NCI-H1092 (cell line): ENCODE measurements at regions not wholly inside any gene's neighbourhood (a gene's known extent, or its start where the extent isn't known, plus 50 kb on each side); places are given as distances from the start of the nearest gene placed in this dataset.

Source experiments
- DNase-seq: peaks from one replicate; lab custom pipeline; 2025; lab: John Stamatoyannopoulos, UW

DNA sequence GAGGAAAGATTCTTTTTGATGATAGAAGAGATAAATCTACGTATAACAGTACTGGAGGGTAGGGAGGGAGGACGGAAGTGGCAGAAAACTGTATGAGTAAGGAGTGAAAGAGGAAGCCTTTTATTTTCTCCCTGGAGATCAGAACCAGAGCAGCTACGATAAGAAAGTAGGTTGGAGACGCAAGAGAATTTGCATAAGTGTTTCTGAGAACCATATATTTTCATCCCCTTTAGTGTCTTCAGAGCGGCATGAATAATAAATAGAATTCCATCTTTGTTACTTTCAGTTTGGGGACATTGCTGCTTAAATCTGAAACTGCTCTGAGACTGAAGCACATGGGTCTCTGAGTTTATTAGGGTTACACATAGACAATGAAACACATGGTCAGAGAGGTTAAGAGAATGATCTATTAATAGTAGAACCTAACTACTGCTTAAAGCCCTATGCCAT lies 230.2 kb upstream of the TNP1 start:
- DNase-seq: no peak

DNA sequence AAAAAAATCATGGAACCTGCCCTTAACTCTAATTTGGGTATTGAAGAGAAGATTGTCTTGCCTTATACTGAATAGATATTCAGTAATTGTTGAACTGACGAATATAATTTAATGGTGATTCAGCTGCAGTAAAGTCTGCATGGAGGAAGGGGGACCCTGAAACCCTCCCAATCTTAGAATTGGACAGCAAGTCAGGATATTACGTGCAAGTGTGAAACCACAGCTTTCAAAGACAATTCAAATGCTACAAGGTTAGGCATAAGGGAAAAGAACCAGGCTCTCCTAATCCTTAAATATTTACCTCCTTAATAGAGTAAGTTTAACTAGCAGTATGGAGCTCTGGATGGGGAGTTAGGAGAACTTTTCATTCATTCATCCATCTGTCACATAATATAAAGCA lies 226.9 kb upstream of the TNP1 start:
- DNase-seq: no peak

DNA sequence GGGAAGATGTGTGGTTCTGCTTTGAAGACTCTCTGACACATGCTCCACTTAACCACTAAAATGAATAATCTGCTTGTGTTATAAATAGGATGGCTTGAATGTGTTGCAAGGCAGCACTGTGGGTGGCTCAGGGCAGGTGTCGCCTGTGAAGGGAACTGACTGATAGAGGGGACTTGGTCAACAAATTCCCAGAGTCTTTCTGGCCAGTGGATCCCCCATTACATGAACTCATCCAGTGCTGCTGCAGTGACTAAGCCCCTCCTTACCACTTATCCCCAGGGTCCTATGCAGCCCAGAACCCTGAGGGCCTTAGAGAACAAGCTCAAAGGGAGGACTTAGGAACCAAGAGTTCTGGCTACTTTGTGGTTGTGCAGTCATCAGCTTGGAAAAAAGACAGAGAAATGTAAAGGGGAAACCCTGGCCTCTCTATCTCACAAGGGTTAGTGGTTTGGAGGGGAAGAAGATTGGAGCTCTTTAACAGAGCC lies 226.2 kb upstream of the TNP1 start:
- no peak for DNase-seq

DNA sequence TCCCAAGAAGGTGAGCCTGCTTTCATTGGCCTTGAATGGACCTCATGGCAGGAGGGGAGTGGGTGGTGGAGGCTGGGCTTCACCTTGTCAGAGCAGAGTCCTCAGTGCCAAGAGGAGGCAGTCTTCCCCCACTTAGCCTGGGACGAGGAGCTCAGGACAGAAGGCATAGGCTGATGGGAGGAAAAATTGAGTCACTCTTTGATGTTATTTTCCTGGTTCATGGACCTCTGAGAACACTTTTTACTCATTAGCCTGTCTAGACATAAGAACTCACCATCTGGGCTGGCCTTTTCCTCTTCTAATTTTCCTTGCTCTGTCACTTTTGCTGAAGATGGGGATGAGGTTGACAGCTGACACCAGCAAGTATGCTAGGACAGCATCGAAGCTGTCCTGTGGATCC lies 225.7 kb upstream of the TNP1 start:
- no peak for DNase-seq

DNA sequence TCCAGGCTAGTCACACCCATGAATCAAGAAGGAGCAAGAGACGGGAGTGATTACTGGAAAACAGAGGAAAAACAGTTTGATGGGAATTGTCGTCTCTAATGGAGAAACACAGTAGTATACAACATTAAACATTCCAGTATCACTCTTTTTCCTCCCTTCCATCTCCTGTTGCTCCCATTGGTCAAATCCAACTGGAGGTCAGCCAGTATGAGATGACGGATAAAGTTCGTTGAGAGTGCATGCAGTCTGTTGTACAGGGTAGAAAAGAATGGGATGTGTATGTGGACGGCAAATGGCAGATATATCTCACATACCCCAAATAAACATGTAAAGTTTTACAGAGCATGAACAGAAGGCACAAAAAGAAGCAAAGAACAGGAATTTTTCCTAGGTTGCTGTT lies 221.9 kb upstream of the TNP1 start:
- no peak for DNase-seq

DNA sequence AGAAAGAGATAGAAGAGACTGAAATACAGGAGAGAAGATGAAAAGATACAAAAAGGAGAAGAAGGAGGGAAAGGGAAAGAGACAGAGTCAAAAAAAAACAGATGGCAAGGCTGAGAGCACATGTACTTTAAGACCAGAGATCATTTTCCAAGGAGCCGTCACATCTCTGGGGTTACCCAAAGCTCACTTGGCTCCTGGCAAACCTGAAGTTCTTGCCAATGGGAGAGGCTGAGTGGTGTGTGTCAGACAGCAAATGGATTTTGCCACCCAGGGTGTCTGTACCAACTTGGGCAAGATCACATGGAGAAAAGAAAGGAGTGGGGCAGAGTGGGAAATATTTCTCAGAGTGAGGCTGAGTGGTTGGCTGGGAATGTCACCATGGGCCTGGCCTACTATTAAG lies 219.3 kb upstream of the TNP1 start:
- no peak for DNase-seq

DNA sequence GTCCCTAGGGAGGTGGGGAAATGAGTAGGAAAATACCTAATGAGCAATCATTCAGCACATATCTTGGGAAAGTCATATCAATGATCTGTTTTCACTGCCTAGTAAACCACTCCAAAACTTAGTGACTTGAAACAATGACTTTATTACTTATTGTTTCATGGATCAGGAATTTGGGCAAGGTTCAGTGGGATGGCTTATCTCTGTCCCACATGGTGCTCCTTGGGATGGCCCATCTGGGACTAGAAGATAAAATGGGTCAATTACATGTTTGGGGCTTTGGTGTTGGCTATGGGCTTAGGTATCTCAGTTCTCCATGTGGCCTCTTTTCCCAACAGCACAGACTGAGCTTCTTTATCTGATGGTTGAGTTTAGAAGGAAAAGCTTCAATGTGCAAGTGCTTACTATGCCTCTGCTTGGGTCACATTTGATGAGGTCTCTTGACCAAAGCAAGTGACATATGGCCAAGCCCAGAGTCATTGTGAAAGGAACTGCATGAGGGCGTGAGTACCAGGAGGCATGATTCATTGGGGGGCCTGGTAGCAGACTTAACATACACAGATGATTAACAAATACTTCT lies 218.1 kb upstream of the TNP1 start:
- DNase-seq: no peak

DNA sequence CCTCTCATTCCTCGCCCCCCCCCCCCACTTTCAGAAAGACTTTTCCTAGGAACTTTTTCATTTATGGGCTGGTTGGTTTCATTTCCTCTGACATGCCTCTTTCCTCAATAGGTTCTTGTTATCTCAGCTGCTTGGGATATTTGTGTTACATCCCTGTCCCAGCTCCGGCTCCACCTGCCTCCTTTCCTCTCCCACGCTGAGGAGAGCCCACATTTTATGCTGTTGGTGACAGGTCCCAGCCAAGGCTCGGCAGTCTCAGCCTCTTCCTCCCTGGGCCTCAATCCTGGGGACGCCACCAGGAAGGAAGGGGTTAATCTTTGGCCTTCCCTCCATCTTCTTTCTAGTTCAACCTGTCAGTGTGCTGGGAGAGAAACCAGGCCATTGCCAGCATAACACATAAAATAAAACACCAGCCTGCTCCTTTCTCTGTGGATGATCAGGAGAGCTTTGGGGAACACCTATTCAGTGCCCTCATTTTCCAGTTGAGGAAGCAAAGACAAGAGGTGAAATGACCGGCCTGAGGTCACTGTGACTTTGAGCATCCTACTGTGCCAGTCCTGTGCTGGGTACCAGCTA lies 216.9 kb upstream of the TNP1 start:
- no peak for DNase-seq

DNA sequence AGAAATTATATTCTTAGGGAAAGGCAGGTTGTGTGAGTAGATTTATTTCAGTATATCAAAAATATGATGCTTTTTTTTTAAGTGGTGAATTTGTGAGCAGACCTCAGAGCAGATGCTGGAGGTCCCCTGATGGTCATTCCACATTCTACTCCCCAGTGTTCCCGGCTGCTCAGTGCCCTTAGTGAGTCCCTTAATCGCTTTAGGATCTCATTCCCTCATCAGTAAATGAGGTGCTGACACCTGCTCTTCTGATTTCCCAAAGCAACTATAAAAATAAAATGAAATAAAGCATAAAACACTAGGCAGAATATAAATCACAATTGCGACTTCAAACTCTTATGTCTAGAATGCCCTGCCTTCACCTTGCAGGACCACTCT lies 216.2 kb upstream of the TNP1 start:
- DNase-seq: no peak

DNA sequence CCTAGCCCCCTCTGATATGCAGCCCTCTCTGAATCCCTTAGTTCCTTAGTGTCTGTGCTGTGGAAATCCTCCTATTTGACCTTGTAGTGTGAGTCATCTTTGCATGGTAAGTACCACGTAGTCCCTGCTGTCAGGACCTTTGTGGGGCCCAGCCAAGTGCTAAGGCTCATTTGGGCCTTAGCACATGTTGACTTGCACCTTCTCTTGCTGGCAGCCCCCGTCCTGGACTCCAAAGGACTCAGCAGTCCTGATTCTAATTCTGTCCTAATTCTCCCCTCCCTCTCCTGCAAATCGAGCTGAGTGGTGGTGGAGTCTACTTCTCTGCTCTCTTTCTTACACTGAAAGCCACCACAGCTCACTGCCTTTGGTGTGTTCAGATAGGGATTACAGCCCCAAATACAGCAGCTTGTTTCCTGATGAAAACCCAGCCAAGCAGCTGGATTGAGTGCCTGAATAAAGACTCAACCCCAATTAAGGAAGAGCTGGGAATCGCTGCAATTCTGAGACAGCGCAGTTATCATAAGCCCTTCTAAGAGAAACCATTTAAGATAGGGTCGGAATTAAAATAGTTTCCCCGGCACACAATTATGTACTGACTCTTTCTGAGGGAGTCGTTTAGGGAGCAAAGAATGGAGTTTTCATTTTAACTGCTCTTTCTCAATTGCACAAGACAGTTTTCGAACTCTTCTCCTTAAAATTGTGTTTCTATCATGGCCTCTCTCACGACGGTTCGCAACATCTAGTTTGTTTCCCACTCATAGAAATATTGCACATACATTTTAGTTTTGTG lies 215.6 kb upstream of the TNP1 start:
- DNase-seq: no peak

DNA sequence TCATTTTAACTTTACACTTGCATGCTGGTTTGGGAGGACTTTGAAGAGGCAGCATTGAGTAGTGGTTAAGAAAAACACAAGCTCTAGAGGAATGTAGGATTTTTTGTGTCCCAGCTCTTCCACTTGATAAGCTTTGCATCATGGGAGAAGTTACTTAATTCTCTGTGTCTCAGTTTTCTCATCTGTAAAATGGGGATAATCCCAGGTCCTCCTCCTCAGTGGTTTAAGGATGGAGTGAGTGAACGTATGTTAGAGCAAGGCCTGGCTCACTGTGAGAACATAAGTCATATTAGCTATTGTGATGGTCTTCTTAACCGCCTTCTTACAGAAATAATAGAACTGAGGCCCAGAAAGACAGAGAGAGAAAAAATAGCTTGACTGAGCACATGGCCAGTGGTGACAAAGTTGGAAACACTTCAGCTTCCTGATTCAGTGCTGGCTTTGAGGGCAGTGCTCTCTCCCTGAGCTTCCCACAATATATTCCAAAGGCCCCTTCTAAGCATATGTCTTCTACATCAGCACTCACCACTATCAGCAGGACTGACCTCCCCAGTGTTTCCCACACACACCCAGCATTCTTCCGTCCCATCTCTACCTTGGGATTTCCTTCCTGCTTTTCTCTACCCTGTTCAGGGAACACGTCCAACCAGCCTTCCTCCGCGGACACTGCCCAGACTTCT lies 214.9 kb upstream of the TNP1 start:
- no peak for DNase-seq

DNA sequence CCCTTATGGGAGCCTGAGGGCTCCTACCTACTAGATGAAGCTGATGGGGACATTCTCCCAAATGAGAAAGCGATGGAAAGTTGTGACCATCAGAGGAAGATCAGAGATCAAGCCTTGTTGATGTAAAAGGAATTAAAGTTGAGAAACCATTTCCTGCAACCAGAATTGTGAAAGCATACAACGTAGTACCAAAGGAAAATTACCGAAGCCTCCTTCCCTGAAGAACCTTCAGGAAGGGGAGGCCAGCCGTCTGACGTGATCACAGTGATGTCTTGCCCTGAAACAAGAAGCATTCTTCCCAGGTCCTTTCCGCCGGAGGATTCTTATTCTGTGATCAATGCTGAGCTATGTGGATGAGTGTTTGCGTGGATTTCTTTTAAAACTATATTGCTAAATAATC lies 211.6 kb upstream of the TNP1 start:
- DNase-seq: no peak

DNA sequence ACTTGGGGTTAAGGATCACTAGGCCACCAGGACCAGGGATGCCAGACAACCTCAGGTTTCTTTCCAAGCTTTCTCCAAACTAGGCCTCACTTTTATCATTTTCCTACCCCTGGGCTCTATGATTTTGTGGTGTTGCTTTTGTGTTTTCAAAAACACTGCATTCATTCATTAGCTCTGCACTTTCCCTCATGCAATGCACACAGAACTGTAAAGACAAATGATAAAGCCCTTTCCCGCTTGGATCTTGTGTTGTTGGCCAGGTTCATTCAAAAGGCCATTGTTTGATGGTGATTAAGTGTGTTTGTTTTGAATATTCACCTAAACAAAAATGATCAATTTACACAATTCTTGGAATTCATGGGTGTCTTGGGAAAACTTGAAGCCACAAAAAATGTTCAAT lies 210.7 kb upstream of the TNP1 start:
- DNase-seq: no peak

DNA sequence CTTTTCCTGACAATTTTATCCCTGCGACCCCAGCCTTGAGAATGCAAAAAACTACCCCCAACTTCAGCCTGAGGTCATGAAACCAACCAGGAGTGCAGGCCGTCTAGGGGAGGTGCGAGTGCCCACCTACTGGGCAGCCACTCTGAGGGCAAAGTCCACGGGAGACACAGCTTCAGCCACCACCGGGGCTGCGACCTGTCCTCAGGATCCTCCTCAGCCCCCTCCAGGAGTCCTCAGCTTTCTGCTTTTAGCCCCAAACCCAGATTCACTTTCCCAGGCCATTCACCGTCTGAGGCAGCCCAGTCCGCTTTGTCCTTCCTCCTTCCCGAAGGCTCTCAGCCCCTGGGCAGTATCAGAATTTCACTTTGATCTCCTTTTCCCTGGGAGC lies 210.2 kb upstream of the TNP1 start:
- no peak for DNase-seq

DNA sequence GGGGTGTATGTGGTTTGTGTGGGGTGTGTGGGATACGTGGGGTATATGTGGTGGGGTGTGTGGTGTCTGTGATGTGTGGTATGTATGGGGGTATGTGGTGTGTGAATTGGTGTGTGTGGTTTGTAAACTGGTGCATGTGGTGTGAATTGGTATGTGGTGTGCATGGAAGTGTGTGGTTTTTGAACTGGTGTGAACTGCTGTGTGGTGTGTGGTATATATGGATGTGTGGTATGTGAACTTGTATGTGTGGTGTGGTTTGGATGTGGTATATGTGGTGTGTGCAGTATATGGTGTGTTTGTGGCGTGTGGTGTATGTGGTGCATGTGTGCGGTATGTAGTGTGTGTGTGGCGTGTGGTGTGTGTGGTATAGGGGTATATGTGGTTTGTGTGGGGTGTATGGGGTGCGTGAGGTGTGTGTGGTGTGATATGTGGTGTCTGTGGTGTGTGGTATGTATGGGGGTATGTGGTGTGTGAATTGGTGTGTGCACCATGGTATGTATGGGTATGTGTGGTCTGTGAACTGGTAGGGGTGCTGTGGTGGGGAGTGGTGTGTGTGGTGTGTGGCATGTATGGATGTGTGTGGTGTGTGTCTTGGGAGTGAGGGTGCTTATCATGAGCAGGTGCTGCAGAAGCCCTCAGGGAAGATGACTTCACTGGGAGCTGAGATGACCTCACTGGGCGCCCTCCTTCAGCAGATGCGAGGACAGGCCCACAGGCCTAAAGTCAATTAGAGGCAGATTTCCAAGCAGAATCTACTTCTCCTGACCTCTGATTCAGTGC lies 209.6 kb upstream of the TNP1 start:
- DNase-seq: no peak

DNA sequence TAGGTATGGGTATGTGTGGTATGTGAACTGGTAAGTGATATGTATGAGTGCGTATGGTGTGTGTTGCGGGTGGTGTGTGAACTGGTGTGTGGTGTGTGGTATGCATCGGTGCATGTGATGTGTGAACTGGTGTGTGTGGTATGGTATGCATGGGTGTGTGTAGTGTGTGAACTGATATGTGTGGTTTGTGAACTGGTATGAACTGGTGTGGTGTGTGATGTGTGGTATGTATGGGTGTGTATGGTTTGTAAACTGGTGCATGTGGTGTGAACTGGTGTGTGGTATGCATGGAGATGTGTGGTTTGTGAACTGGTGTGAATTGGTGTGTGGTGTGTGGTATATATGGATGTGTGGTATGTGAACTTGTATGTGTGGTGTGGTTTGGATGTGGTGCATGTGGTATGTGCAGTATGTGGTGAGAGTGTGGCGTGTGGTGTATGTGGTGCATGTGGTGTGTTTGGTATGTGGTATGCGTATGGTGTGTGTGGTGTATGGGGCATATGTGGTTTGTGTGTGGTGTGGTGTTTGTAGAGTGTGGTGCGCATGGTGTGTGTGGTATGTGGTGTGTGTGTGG lies 208.9 kb upstream of the TNP1 start:
- DNase-seq: no peak

DNA sequence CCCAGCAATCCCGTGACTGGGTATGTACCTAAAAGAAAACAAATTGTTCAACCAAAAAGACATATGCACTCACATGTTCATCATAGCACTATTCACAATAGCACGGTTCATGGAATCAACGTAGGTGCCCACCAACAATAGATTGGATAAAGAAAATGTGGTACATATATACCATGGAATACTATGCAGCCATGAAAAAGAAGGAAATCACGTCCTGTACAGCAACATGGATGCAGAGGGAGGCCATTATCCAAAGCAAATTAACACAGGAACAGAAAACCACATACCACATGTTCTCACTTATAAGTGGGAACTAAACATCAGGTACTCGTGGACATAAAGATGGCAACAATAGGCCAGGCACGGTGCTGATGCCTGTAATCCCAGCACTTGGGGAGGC lies 207.9 kb upstream of the TNP1 start:
- no peak for DNase-seq

DNA sequence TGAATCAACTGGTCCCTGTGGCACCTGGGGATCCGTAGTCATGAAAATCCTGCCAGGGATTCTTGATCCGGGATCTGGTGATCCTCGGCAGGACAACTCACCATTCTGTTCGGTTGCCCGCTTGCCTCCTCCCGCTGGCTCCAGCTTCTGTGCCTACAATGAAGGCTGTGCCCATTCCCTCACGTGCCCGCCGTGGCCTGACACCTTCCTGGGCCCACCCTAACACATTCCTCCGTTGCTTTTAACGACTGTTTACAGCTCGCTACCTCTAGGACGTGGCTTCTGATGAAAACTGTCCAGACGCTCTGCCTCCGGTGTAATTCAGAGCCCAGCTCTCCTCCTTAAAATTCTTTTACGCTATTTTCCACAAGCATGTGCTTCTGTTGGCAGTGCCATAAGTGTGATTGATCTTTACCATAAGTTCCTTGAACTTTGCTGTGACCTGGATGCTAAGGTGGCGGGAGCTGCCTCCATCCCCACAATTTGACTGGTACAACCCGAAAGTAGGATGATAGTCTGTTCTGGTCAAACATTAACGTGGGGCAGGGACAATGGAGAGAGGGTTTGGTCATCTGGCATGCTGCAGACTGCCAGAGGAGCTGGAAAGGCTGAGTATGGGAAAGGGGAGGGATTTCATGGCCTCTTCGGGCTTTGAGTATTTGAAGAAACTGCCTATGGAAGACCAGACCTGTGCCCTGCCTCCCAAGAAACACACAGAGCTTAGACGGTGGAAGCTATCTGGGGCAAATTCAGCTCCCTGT lies 206.8 kb upstream of the TNP1 start:
- DNase-seq: no peak

DNA sequence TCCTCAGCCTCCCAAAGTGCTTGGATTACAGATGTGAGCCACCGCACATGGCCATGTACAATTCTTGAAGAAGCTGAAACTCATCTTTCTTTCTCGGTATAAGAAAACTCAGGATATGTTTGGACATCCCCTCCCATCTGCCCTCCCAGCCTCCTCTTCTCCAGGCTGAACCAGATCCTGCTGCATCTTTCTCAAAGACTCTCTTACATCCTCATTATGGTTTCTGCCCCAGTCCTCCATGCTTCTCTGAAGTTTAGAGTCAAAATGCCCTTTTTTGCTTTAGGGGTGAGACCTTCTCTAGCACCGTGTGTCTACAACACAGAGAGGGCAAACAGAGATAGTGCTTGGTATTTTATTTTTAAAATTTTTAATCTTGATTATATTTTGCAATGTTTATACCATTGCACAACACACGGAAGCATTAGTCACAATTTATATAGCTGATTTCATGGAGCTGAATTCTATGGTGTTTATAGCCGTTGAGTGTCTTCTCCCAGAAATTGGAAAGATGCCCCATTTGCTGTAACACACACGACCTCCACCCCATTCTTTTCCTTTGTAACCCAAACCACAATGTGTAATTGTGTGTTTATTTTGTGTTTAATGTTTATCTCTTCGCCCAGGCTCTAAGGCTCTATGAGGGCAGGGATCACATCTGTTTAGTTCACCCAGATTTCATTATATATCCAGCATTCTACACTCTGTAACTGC lies 206.0 kb upstream of the TNP1 start:
- no peak for DNase-seq

DNA sequence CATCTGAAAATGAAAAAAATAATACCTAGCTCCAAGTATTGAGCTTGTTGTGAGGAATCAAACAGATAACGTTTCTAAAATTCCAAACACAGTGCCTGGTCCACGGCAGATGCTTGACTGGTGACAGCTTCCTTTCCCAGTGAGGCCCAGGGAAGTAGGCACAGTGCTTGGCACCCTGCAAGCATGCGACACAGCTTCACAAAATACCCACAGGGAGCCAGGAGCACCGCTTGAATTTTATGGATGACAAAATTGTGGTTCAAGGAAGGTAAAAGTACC lies 205.1 kb upstream of the TNP1 start:
- no peak for DNase-seq
